Neural progenitor cell (in vitro differentiated cells): ENCODE measurements at regions not wholly inside any gene's neighbourhood (a gene's known extent, or its start where the extent isn't known, plus 50 kb on each side); places are given as distances from the start of the nearest gene placed in this dataset.

Experiments used
- DNase-seq: peaks from one replicate; pipeline ENCODE4 v3.0.0-alpha.2; 2016; ENCODE audit warnings: low spot score
- H2AFZ ChIP-seq: fragments of 200-600 bp; sonication (generic); replicated peaks from 2 replicates; pipeline ENCODE4 v1.6.1; 2016; ENCODE audit warnings: antibody characterized with exemption
- H3F3A ChIP-seq: fragments of 200-600 bp; sonication (generic); 2 replicates; pipeline ENCODE4 v1.6.1; 2016; ENCODE audit warnings: antibody characterized with exemption, low read depth
- H3K27ac ChIP-seq: fragments of 200-600 bp; sonication (generic); 2 replicates; pipeline ENCODE4 v1.5.1; 2016; ENCODE audit warnings: mild to moderate bottlenecking
- H3K27me3 ChIP-seq: fragments of 200-600 bp; sonication (generic); 2 replicates; pipeline ENCODE4 v1.6.1; 2016; ENCODE audit warnings: mild to moderate bottlenecking, moderate library complexity
- H3K36me3 ChIP-seq: fragments of 200-600 bp; sonication (generic); 2 replicates; pipeline ENCODE4 v1.5.1; 2016
- H3K4me1 ChIP-seq: fragments of 200-600 bp; sonication (generic); 2 replicates; pipeline ENCODE4 v1.6.1; 2016; ENCODE audit warnings: mixed run types
- H3K4me2 ChIP-seq: fragments of 200-600 bp; sonication (generic); 2 replicates; pipeline ENCODE4 v1.6.1; 2016
- H3K4me3 ChIP-seq: fragments of 200-600 bp; sonication (generic); 2 replicates; pipeline ENCODE4 v1.5.1; 2016
- H3K79me2 ChIP-seq: fragments of 200-600 bp; sonication (generic); 2 replicates; pipeline ENCODE4 v1.6.1; 2016; ENCODE audit warnings: low read depth
- H3K9ac ChIP-seq: fragments of 200-600 bp; sonication (generic); 2 replicates; pipeline ENCODE4 v1.6.1; 2016
- H3K9me3 ChIP-seq: fragments of 200-600 bp; sonication (generic); 2 replicates; pipeline ENCODE4 v1.5.1; 2016; ENCODE audit warnings: low read depth
- H4K20me1 ChIP-seq: fragments of 200-600 bp; sonication (generic); 2 replicates; pipeline ENCODE4 v1.6.1; 2016; ENCODE audit warnings: low read depth
- H3K27ac Mint-ChIP-seq: 3 replicates; pipeline ENCODE4 v1.8.0; 2021; ENCODE audit warnings: mixed read lengths
- H3K27me3 Mint-ChIP-seq: 2 replicates; pipeline ENCODE4 v1.8.0; 2022; ENCODE audit warnings: low read depth, mild to moderate bottlenecking, inconsistent platforms, moderate library complexity, mixed read lengths; ENCODE audit not compliant: insufficient read depth
- H3K36me3 Mint-ChIP-seq: 3 replicates; pipeline ENCODE4 v1.8.0; 2021; ENCODE audit warnings: mixed read lengths
- H3K4me1 Mint-ChIP-seq: 3 replicates; pipeline ENCODE4 v1.8.0; 2021; ENCODE audit warnings: mixed read lengths
- H3K4me3 Mint-ChIP-seq: 3 replicates; pipeline ENCODE4 v1.8.0; 2021; ENCODE audit warnings: mild to moderate bottlenecking, moderate library complexity, mixed read lengths
- H3K9me3 Mint-ChIP-seq: 3 replicates; pipeline ENCODE4 v1.8.0; 2020; ENCODE audit warnings: mixed read lengths
- EZH2 ChIP-seq: fragments of 200-600 bp; sonication (generic); IDR thresholded peaks from 2 replicates; pipeline ENCODE4 v1.6.1; 2017; ENCODE audit warnings: antibody characterized with exemption, mild to moderate bottlenecking, moderate library complexity
- EZH2phosphoT487 ChIP-seq: fragments of 200-600 bp; sonication (generic); IDR thresholded peaks from 2 replicates; pipeline ENCODE4 v1.6.1; 2017; ENCODE audit warnings: antibody characterized with exemption
- TF ChIP-seq, protein P1 (sequence below): fragments of 200-600 bp; sonication (generic); IDR thresholded peaks from 2 replicates; pipeline ENCODE4 v1.5.1; 2017; ENCODE audit warnings: antibody characterized with exemption, mild to moderate bottlenecking

DNA sequence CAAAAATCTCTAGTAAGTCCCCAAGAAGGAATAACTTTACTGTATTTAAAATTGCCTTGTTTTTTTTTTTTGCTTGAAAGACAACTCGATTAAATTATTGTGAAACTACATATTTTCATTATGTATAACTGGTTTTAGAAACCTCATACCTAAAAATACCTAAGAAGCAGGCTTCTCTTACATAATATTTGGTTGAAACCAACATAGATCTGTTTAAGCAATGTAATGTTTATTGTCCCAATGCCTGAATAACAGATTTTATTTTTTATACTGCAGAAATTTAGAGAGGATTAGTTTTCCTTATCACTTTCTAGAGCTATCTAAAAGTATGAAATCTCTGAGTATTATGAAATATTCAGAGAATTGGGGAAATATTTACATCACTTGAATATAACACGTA lies 78.5 kb upstream of the CHRM3 start:
- H3K79me2 ChIP-seq = no peaks in the 10 kb centered on the region
- no peaks in the 10 kb centered on the region for H3K4me1 ChIP-seq
- H3K9me3 Mint-ChIP-seq = no peaks in the 10 kb centered on the region
- DNase-seq = no peak
- H3K9me3 ChIP-seq = no peaks in the 10 kb centered on the region
- H4K20me1 ChIP-seq = no peaks in the 10 kb centered on the region
- TF ChIP-seq, protein P1, sequence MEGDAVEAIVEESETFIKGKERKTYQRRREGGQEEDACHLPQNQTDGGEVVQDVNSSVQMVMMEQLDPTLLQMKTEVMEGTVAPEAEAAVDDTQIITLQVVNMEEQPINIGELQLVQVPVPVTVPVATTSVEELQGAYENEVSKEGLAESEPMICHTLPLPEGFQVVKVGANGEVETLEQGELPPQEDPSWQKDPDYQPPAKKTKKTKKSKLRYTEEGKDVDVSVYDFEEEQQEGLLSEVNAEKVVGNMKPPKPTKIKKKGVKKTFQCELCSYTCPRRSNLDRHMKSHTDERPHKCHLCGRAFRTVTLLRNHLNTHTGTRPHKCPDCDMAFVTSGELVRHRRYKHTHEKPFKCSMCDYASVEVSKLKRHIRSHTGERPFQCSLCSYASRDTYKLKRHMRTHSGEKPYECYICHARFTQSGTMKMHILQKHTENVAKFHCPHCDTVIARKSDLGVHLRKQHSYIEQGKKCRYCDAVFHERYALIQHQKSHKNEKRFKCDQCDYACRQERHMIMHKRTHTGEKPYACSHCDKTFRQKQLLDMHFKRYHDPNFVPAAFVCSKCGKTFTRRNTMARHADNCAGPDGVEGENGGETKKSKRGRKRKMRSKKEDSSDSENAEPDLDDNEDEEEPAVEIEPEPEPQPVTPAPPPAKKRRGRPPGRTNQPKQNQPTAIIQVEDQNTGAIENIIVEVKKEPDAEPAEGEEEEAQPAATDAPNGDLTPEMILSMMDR = no peak
- TF ChIP-seq EZH2 (no peak), EZH2phosphoT487 (no peak)
- H3K9ac ChIP-seq = no peak overlapping the region
- no peaks in the 10 kb centered on the region for H3K4me1 Mint-ChIP-seq
- no peak overlapping the region for H2AFZ ChIP-seq
- H3K4me3 Mint-ChIP-seq = no peak overlapping the region
- H3K27me3 ChIP-seq = no peaks in the 10 kb centered on the region
- H3K4me3 ChIP-seq = no peak overlapping the region
- no peak overlapping the region for H3K4me2 ChIP-seq
- no peaks in the 10 kb centered on the region for H3F3A ChIP-seq
- no peak overlapping the region for H3K27ac ChIP-seq
- H3K36me3 ChIP-seq = no peaks in the 10 kb centered on the region
- no peaks in the 10 kb centered on the region for H3K36me3 Mint-ChIP-seq
- no peak overlapping the region for H3K27ac Mint-ChIP-seq
- H3K27me3 Mint-ChIP-seq = no peaks in the 10 kb centered on the region

DNA sequence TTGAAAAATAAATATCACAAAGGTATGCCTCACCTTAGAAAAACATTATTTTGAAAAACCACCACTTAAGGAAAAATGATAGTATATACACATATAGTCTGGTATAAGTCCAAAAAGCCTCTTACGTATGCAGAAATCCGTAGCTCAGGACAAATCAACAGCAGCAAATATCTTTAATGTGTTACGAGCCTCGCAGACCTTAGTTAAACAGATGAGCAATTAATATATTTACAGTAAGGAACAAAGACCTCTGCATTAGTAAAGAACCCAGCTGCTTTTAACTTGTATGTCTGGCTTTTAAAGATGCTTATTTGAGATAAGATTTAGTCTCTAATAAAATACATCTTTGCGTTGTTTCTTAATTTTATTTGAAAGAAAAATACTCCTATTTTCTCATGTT lies 79.9 kb upstream of the CHRM3 start:
- no peaks in the 10 kb centered on the region for H3K79me2 ChIP-seq
- no peaks in the 10 kb centered on the region for H3K4me1 ChIP-seq
- no peaks in the 10 kb centered on the region for H3K9me3 Mint-ChIP-seq
- no peak for TF ChIP-seq EZH2
- TF ChIP-seq, protein P1 = no peak
- no peak for TF ChIP-seq EZH2phosphoT487
- H4K20me1 ChIP-seq = no peaks in the 10 kb centered on the region
- H3K9ac ChIP-seq = no peak overlapping the region
- H3K9me3 ChIP-seq = no peaks in the 10 kb centered on the region
- H3K4me1 Mint-ChIP-seq = no peaks in the 10 kb centered on the region
- no peak overlapping the region for H3K4me3 Mint-ChIP-seq
- no peaks in the 10 kb centered on the region for H3F3A ChIP-seq
- H3K36me3 ChIP-seq = no peaks in the 10 kb centered on the region
- H3K36me3 Mint-ChIP-seq = no peaks in the 10 kb centered on the region
- no peak overlapping the region for H3K27ac Mint-ChIP-seq
- no peaks in the 10 kb centered on the region for H3K27me3 Mint-ChIP-seq
- H3K4me2 ChIP-seq = no peak overlapping the region
- no peak overlapping the region for H3K27ac ChIP-seq
- H2AFZ ChIP-seq = no peak overlapping the region
- H3K4me3 ChIP-seq = no peak overlapping the region
- no peak for DNase-seq
- H3K27me3 ChIP-seq = no peaks in the 10 kb centered on the region

DNA sequence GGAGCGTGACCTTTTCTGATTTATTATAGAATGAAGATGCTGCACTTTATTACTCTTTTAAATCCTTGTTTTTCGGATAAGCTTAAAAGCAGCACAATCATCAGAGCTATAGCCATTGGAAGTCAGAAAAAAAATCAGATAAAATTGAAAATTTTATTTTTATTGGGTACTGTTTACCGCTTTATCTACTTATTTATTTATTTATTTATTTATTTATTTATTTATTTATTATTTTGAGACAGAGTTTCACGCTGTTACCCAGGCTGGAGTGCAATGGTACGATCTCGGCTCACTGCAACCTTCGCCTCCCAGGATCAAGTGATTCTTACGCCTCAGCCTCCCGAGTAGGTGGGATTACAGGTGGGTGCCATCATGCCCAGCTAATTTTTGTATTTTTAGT lies 83.1 kb upstream of the CHRM3 start:
- H3K27me3 ChIP-seq = no peaks in the 10 kb centered on the region
- H3K9me3 ChIP-seq = no peaks in the 10 kb centered on the region
- H3K36me3 ChIP-seq = no peaks in the 10 kb centered on the region
- TF ChIP-seq EZH2phosphoT487 = no peak
- TF ChIP-seq, protein P1 = no peak
- TF ChIP-seq EZH2 = no peak
- no peaks in the 10 kb centered on the region for H3K27me3 Mint-ChIP-seq
- no peak overlapping the region for H2AFZ ChIP-seq
- no peak overlapping the region for H3K4me3 ChIP-seq
- H3K4me2 ChIP-seq = no peak overlapping the region
- H3K27ac ChIP-seq = no peak overlapping the region
- no peak overlapping the region for H3K9ac ChIP-seq
- H3K36me3 Mint-ChIP-seq = no peaks in the 10 kb centered on the region
- H3F3A ChIP-seq = no peaks in the 10 kb centered on the region
- H4K20me1 ChIP-seq = no peaks in the 10 kb centered on the region
- H3K4me3 Mint-ChIP-seq = no peak overlapping the region
- H3K4me1 Mint-ChIP-seq = no peaks in the 10 kb centered on the region
- H3K4me1 ChIP-seq = no peaks in the 10 kb centered on the region
- H3K9me3 Mint-ChIP-seq = no peaks in the 10 kb centered on the region
- DNase-seq = no peak
- H3K79me2 ChIP-seq = no peaks in the 10 kb centered on the region
- no peak overlapping the region for H3K27ac Mint-ChIP-seq

DNA sequence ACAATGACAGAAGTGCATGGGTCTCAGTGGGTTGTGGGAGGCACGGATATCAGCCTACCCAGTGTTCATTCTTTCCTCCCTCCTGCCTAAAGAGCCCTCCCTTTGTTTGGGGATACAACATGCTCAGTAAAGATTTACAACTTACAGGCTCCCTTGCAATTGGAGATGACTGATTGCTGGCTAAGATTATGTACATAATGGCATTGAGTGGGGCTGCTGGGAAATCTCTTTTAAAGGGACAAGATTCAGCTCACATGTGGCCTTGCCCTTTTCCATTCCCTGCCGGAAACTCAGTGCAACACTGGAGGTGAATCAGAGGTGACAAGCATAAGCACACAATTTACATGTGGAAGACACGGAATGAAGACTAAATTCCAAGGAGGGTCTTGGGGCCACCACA lies 83.7 kb upstream of the CHRM3 start:
- H3K27me3 ChIP-seq = no peaks in the 10 kb centered on the region

More for the DNA sequence above, 83.7 kb upstream of the CHRM3 start:
- Histone ChIP-seq H4K20me1 (no peaks in the 10 kb centered on the region), H3K27ac (no peak overlapping the region), H3K79me2 (no peaks in the 10 kb centered on the region), H3K9ac (no peak overlapping the region), H3K4me3 (no peak overlapping the region), H2AFZ (peak overlapping the region; percentile 28), H3F3A (no peaks in the 10 kb centered on the region), H3K36me3 (no peaks in the 10 kb centered on the region), H3K4me1 (no peaks in the 10 kb centered on the region), H3K9me3 (no peaks in the 10 kb centered on the region), H3K4me2 (no peak overlapping the region)
- Mint-ChIP-seq H3K9me3 (no peaks in the 10 kb centered on the region), H3K36me3 (no peaks in the 10 kb centered on the region), H3K27ac (no peak overlapping the region), H3K4me1 (no peaks in the 10 kb centered on the region), H3K4me3 (no peak overlapping the region), H3K27me3 (peaks cover under 1% of the 10 kb centered on the region)
- no peak for DNase-seq
- no peak for TF ChIP-seq EZH2
- TF ChIP-seq, protein P1 = no peak
- TF ChIP-seq EZH2phosphoT487 = no peak
